Left renal cortex interstitium (tissue), 4 donors: ENCODE measurements at regions not wholly inside any gene's neighbourhood (a gene's known extent, or its start where the extent isn't known, plus 50 kb on each side); places are given as distances from the start of the nearest gene placed in this dataset.

Source experiments
- DNase-seq, 4 donors: peaks; one replicate each; pipeline ENCODE4 v3.0.0-alpha.2; 2013; ENCODE audit warnings: low read depth in 4 of 4, low spot score in 2 of 4, missing footprints in 1 of 4

DNA sequence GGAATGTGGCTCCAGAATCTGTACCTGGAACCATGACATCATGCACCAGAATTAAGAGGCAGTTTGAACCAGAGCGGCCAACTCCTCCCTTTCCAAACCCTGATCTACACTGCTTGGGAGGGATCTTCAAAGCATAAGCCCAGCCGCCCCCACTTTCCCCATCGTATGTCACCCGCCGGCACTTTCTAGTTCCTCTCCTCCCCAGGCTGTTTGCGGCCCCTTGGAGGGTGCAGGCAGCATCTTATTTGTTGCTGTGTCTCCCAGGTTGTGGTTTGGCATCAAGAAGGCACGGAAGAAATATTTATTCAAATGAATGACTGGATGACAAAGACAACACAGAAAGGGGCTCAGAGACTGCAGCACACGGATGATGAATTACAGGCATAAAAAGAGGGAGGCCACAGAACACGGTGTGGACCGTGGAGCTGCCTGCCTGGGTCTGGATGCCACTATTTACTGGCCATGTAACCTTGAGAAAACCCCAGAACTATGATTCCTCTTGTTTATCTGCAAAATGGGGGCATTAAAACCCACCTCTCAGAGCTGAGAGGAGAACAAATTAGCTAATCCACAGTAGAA, 305.8 kb downstream of the EIPR1 start:
- no peak for DNase-seq

DNA sequence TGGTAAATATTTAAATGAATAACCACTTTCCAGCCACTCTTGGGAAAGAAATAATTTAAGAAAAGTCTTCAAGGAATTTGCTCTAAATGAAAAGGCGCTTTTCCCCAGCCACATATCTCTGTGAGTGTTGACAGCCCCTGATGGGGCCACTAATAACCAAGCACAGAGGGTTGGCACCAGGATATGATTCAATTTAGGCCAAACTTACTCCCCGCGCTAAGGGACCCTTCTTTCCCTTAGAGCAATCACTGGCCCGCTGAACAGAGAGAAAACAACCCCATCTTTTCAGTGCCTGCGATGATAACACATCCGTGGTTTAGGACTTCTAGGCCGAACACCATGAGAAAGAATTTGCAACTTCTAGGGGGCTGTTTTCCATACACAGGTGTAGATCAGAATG, 310.8 kb downstream of the EIPR1 start:
- no peak for DNase-seq

DNA sequence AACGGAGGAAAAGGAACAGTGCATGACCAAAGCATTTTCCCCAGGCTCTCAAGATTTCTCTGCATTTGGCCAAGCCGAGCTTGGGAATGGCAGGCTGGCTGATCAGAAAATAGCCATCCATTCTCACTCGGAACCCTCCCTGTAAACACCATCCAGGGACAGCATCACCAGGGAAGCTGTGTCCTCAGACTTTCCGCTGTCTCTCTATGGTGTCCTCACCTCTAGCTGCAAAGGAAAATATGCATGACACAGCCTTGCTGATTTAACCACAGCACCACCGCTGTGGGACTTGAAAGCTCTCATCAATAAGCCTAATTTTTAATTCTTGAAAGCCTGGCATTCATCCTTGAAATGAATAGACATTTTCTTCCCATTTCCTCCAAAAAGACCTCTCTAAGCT, 311.7 kb downstream of the EIPR1 start:
- DNase-seq = no peak

DNA sequence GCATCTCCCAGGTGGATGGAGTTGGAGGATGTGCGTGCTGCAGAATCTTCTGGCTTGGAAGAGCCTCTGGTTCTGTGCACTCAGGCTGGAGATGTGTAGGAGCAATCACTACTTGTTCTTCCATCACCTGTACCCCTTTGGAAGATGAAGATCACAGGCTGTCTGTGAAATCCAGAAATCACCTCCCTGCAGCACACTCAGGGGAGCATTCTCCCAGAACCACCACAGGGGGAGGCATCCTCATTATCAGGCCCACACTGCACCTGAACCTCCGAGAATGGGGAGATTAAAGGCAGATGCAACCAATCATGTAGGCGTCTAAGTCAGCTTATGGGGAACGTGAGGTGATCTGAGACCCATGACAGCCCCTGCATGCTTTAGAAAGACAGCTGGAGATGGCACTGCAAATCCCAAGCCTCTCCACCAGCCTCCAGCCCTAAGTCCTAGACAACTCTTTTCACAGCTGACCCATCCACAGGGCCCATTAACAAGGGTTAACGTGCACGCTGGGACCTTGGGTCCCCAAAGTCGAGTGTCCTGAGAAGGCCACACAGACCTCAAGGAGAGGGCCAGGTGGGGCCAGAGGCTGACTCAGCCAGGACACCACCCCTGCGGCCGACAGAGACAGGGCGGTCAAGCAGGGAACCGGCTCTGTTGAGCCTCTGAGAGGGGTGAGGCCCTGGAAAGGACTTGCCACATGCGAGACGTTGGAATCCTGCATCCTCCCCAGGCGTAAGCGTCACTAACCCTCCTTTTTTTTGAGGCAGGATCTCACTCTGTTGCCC, 314.9 kb downstream of the EIPR1 start:
- no peak for DNase-seq

DNA sequence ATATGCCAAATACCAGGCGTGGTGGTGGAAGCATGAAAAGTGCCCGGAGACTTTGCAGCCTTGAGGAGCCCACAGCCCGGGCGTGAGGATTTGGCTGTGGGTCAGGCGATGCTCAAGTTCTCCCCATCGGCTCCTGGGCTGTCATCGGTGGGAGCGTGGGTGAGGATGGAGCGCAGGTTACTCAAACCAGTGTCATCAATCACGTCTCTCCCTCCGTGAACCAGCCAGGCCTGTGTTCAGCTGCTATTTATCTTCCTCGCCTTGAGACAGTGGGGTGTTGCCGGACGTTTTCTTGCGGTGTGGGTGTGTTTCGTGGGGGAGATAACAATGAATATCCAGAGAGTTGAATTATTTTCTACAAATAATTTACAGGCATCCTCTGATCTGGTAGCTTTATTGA, 317.6 kb downstream of the EIPR1 start:
- no peak for DNase-seq

DNA sequence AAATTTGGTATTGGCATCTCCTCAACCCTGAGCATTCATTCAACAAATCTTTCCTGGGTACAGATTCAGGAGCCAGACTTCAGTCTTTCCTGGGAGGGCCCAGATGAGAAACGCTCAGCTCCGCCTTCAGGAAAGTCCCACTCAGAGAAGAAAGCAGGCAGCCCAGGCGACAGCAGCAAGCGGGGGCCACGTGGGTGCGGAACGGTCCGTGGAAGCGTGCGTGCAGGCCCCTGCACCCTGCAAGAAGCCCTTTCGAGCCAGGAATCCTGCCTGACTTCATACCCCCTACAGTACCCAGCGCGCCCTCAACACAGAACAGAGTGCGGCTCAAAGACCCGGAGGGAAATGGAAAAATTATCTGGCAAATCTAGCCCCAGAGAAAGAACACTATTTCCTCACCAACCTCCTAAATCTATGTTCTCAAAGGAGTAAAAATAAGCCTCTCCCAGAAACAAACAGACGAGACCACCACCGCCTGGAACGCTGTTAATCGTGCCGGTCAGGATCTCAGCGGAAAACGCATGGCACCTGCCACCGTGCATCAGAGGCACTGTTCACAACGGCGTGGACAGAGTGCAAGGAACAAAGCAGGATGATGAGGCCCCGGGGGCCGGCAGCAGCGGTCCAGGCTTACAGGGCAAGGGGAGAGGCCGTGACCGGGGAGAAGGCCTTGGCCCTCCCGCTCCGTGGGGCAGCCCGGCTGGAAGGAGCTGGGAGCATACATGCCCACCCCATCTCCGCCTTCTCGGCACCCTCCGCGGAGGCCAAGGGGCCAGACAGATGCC, 318.3 kb downstream of the EIPR1 start:
- DNase-seq = no peak

DNA sequence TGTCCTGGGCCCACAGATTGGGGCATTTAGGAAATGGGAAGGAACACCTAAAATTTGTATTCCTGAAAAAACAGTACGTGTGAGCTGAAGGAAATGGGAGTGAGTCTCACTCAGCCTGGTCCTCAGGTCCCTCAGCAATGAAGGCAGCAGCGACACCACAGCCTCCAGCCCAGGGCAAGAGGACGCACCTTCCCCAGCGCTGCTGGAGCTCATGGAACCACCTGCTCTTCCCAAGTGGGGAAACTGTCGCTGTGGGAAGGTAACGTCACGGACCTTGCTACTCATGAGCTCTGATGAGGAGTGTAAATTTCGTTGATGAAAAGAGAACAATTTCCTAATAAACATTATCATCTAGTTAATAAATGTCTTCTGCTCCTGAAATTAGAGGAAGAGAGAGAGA, 323.6 kb downstream of the EIPR1 start:
- DNase-seq = no peak

DNA sequence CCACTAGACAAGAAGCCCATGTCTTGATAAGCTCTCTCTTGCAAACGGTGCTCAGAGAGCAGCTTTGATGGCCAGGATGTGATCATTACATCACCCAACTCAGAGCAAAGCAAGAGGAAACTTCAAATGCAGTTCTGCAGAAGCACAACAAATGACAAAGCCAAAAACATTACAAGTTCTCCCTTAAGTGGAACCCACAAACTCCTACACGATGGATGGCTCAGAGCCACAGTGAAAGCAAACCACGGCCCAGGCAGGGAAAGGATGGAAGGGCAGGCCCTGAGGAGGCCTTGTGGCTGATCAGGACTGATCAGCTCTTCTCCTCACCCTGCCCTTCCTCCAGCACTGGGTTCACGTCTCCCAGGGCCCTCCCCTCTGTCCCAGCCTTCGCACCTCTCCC, 326.4 kb downstream of the EIPR1 start:
- DNase-seq = no peak

DNA sequence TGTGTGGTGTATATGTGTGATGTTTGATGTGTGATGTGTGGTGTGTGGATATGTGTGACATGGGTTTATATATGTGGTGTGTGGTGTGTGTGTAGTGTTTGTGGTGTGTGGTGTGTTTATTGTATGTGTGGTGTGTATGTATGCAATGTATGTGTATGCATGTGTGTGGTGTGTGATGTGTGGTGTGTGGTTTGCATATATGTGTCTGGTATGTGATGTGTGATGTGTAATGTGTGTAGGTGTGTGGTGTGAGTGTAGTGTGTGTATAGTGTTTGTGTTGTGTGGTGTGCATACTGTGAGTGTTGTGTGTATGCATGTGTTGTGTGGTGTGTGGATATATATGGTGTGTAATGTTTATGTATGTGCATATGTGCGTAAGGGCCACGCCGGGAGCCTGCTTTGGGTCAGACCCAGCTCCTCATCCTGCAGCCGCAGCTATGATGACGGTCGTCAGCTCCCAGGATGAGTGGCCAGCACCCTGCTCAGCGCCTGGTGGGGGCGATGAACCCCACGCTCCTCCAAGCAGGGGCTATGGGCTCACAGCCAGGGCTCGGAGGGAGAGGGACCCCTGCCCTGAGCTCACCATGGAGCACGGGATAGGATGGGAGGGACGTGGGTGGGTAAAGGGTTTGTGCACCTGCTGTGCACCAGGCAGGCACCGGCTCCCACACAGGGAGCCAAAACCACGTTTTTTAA, 331.3 kb downstream of the EIPR1 start:
- DNase-seq = no peak

DNA sequence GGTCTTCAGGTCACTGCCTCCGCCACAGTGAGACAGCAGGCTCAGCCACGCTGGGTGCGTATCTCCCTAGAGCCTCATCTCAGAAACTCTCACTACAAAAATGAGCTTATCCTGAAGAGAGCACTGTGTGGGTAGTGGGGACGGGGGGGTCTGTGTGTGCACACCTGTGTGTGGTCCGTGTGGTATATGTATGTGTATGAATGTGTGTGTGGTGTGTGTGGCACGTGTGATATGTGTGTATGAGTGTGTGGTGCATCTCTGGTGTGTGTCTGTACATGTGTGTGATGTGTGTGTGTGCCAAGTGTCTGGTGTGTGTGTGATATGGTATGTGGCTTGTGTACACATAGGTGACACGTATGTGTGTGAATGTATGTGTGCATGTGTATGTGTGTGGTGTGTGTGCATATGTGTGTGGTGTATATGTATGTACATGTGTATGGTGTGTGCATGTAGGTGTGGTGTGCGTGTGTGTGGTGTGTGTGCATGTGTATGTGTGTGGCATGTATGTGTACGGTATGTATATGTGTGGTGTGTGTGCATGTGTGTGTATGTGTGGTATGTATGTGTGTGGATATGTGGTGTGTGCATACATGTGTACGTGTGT, 332.2 kb downstream of the EIPR1 start:
- DNase-seq = no peak

DNA sequence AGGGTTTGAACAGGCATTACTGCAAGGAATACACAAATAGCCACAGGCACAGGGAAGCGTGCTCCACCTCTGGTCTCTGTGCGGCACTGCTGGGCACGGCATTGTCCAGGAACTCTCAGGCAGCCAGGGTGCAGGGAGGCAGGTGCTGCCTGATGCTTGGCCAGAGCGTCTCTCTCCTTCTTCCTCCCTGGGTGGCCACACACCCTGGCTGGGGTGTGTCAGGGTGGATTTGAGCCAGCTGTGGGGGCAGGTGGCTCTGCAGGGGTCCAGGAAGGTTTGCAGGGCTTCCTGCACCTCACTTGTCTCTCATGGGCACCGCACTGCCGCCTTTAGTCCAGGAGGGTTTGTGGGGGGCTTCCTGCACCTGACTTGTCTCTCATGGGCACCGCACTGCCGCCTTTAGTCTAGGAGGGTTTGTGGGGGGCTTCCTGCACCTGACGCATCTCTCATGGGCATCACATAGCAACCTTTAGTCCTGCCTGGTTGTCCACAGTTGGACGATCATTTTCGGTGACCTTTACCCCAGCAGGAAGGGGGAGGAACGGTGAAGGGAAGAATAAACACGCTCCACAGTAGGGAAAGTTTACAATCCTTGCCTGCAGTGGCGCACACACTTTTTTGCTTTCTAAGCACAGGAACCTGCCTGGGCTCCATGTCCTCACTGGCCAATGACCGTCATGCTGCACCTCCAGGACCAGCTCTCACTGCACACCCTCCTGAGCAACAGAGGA, 332.9 kb downstream of the EIPR1 start:
- no peak for DNase-seq

DNA sequence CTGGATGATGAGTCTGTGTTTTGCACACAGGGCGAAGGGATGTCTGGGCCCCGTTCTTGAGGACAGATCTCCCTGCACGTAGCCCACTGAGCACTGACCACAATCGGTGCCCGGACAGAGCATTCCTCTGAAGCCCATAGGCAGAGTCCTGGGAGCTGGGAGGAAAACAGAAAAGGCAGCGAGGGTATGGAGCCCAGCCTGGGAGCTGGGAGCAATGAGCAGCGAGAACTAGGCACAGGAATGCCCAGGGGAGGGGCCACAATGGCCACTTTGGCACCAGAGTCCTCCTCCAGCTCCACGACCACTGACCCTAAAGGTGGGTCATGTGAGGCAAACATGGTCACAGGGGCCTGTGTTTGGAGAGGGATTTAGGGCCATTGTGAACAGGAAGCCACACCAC, 333.9 kb downstream of the EIPR1 start:
- no peak for DNase-seq

DNA sequence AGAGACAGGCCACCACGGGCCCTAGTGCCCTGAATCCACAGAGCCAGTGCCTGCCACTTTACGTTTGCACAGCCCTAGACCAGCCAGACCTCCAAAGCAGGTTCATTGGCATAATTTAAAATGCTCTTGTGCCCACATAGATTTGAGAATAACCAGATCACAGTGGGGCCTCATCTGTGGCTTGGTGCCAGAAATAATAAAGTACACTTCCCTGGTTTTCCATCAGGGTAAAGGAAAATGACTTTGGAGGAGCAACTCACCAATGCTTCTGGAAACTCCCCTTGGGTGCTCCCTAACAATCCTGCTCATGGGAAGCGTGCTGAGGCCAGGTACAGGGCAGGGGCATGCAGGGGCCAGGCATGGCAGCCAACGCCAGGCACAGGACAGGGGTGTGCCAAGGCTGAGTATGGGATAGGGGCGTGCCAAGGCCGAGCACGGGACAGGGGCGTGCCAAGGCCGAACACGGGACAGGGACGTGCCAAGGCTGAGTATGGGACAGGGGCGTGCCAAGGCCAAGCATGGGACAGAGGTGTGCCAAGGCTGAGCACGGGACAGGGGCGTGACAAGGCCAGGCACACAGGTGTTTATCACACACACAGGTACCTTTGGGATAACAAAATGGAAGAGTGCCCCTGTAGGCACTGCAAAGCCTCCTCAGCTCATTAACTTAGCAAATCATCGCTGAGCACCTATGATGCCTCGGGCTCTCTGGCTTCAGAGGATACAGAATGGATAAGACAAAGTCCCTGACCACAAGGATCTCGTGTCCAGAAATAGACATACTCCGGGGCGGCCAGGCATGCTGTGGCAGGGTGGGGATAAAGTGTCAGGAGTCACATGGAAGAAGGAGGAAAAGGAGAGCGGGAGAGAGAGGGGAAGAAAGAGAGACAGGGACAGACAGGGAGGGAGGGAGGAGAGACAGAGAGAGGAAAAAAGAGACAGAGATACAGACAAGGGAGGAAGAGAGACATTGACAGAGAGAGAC, 334.7 kb downstream of the EIPR1 start:
- no peak for DNase-seq

DNA sequence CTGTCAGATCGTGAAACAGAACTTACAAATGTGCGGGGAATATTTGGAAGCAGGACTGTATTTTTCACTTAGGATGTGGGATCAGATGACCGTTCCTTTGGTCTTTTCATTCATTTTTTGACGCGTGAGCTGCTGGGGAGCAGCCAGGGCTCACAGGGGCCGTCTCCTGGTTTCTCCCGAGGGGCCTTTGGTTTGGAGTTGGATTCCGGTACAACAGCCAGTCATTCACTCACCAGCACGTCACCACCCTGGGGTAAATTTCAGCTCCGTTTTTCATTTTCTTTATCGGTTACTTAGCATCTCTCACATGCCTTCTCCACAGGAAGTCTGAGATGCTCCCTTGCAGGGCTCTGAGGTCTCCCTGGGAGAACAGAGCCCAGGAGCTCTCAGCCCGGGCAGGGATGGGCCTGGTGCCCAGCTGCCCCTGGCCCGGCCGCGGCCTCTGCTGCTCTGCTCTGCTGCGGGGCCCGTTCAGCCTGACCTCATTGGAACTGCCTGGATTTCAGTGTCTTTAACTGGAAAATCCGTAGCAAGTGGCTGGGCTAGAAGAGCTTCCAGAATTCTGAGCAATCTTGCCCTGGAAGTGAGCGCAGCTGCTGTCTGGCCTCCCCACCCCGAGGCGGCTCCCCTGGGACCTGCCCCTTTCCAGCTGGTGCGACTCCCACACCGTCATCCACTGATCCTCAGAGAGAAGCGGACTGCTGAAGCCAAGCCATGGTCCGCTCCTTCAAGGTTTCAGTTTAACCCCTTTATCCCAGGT, 335.6 kb downstream of the EIPR1 start:
- DNase-seq = peak in 1 of 4 donors; percentile 11

DNA sequence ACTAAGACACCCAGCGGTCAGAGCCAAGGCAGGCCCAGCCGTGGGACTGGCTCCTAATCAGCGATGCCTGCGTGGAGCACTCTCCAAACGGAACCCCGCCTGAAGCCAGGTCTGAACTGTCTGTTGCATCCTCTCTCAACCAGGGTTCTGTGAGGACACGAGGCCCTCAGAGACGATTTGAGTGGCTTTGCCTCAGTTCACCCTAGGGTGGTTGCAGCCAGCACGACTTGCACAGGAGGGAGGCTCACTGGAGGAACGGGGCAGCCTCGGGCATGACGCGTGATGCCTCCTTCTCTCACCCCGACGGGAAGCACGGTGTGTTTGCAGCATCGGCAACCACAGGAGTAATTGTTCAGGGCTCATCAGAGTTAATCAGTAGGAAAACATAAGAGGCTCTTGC, 336.4 kb downstream of the EIPR1 start:
- DNase-seq = no peak

DNA sequence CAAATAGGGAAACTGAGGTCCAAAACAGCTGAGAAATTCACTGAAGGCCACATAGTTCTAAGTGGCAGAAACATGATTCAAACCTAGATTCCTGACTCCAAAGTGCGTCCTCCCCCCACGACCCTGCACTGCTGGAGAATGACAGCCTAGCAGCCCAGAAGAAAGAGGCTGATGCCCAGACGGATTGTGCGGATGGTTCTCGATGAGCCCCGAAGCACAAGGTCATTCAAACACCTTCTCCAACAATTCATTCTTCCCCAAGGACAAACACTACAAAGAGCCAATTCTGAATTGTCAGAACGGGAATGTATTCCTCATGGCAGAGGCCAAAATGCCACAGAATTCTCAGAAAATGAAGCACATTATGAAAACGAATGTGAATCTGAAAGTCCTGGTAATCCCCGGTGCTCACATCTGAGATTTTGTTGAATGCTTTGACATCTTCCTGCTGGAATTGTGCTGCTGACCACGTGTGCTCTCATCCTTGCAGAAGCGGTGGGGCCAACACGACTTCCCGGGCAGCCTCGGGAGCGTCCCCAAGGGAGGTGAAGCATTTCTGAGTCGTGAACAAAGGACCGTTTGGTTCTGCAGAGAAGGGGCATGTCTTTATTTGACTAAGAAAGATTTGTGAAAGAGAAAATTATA, 337.0 kb downstream of the EIPR1 start:
- DNase-seq = no peak

DNA sequence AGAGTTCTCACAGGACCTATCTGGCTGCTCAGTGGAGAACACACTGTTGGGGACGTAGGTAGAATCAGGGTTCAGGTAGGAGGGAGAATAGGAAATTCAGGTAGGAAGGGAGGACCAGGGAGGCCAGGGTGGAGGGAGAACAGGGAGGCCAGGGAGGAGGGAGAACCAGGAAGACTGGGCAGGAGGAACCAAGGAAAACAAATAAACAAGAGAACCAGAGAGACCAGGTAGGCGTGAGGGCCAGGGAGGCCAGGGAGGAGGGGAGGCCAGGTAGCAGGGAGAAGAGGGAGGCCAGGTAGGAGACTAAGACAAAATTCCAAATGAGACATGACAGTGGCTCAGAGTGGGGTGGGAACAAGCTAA, 337.6 kb downstream of the EIPR1 start:
- DNase-seq = no peak
